HEK293 (cell line): ENCODE measurements at regions not wholly inside any gene's neighbourhood (a gene's known extent, or its start where the extent isn't known, plus 50 kb on each side); places are given as distances from the start of the nearest gene placed in this dataset.

Source experiments
- ZNF133 ChIP-seq: fragments of 450-650 bp; formaldehyde crosslinking; IDR thresholded peaks from 2 replicates; pipeline ENCODE4 v1.5.1; 2016; ENCODE audit warnings: missing biosample characterization, missing genetic modification characterization
- TF ChIP-seq, protein P1 (sequence below): IDR thresholded peaks from 2 replicates; pipeline ENCODE4 v1.6.1; 2011; ENCODE audit warnings: mild to moderate bottlenecking, low read depth, low read length, borderline replicate concordance
- TF ChIP-seq, protein P2 (sequence below): fragments of 450-650 bp; formaldehyde crosslinking; IDR thresholded peaks from 2 replicates; pipeline ENCODE4 v1.5.1; 2016; ENCODE audit warnings: missing biosample characterization, missing genetic modification characterization

DNA sequence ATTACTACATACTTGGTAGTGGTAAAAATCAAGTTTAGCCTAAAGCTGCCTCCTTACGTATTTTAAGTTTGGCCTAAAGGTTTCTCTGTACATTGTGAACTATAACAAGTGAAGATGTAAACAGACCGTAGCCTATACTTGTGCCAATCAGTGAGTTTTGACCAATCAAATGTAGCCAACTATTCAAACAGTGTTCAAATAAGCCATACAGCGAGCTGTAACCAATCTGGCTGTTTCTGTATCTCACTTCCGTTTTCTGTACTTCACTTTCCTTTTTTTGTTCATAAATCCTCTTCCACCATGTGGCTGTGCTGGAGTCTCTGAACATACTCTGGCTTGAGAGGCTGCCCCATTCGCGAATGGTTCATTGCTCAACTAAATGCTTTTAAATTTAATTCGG is 2504.6 kb downstream of the PCDH9 start:
- TF ChIP-seq, protein P1, sequence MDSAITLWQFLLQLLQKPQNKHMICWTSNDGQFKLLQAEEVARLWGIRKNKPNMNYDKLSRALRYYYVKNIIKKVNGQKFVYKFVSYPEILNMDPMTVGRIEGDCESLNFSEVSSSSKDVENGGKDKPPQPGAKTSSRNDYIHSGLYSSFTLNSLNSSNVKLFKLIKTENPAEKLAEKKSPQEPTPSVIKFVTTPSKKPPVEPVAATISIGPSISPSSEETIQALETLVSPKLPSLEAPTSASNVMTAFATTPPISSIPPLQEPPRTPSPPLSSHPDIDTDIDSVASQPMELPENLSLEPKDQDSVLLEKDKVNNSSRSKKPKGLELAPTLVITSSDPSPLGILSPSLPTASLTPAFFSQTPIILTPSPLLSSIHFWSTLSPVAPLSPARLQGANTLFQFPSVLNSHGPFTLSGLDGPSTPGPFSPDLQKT, result no peak
- TF ChIP-seq, protein P2, sequence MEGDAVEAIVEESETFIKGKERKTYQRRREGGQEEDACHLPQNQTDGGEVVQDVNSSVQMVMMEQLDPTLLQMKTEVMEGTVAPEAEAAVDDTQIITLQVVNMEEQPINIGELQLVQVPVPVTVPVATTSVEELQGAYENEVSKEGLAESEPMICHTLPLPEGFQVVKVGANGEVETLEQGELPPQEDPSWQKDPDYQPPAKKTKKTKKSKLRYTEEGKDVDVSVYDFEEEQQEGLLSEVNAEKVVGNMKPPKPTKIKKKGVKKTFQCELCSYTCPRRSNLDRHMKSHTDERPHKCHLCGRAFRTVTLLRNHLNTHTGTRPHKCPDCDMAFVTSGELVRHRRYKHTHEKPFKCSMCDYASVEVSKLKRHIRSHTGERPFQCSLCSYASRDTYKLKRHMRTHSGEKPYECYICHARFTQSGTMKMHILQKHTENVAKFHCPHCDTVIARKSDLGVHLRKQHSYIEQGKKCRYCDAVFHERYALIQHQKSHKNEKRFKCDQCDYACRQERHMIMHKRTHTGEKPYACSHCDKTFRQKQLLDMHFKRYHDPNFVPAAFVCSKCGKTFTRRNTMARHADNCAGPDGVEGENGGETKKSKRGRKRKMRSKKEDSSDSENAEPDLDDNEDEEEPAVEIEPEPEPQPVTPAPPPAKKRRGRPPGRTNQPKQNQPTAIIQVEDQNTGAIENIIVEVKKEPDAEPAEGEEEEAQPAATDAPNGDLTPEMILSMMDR (tag by site-specific recombination), result no peak
- no peak for TF ChIP-seq ZNF133
